Rectal smooth muscle tissue (tissue), 1 donor: ENCODE measurements at regions not wholly inside any gene's neighbourhood (a gene's known extent, or its start where the extent isn't known, plus 50 kb on each side); places are given as distances from the start of the nearest gene placed in this dataset.

ENCODE experiments used
- H3K27ac ChIP-seq: one replicate; pipeline ENCODE4 v1.7.0; 2013; ENCODE audit warnings: low read depth, low read length, inconsistent platforms
- H3K27me3 ChIP-seq: one replicate; pipeline ENCODE4 v1.7.0; 2013; ENCODE audit warnings: low read length; ENCODE audit not compliant: control insufficient read depth, insufficient read depth
- H3K36me3 ChIP-seq: one replicate; pipeline ENCODE4 v1.7.0; 2013; ENCODE audit warnings: low read length; ENCODE audit not compliant: control insufficient read depth, insufficient read depth
- H3K4me1 ChIP-seq: one replicate; pipeline ENCODE4 v1.7.0; 2013; ENCODE audit warnings: low read length; ENCODE audit not compliant: control insufficient read depth, insufficient read depth
- H3K4me3 ChIP-seq: one replicate; pipeline ENCODE4 v1.7.0; 2013; ENCODE audit warnings: low read length
- H3K9ac ChIP-seq: one replicate; pipeline ENCODE4 v1.7.0; 2013; ENCODE audit warnings: low read length

DNA sequence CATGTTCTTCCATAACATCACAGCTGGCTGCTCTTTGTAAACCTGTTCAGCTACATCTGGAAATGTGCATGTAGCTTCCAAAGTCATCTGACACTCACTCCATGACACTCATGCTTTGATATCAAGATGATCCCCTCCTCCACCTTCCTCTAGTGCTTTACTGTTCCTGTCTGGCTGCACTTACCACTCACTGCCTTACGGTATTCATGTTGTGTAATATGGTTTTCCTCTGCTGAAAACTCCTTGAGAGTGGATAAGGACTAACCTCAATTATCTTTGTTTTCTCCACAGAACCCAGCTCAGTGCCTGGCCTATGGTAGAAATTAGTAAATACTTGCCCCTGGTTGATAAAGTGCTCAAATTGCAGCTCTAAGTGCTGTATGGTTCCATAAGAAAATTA lies 483.9 kb downstream of the HTR7 start:
- no peaks in the 10 kb centered on the region for H3K36me3 ChIP-seq
- H3K9ac ChIP-seq, result no peak overlapping the region
- H3K4me1 ChIP-seq, result no peaks in the 10 kb centered on the region
- no peak overlapping the region for H3K27ac ChIP-seq
- no peak overlapping the region for H3K4me3 ChIP-seq
- no peaks in the 10 kb centered on the region for H3K27me3 ChIP-seq

DNA sequence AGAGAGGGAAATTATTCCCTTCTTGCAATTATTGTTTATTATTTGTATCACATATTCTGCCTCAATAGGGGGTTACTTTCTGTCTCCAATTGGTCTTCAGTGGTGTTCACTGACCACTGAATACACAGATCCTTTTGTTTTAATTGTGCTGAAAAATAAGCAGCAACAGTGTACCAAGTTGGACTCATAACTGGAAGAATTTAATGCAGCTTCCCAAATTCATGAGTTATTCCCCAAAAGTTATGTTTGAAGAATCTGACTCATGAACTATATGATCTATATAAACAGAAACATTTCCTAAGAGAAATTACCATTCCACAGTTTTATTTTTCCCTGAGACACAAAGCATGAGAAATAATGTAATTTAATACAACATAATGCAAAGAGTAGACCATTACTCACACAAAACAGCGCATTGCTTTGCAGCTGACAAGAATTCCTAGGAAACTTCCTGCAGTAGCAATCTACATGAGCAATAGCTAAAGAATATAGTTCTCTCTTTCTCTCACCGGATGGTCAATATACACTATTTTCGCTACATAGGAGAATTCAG lies 479.2 kb downstream of the HTR7 start:
- H3K9ac ChIP-seq, result no peak overlapping the region
- no peaks in the 10 kb centered on the region for H3K27me3 ChIP-seq
- H3K36me3 ChIP-seq, result no peaks in the 10 kb centered on the region
- no peak overlapping the region for H3K27ac ChIP-seq
- no peaks in the 10 kb centered on the region for H3K4me1 ChIP-seq
- H3K4me3 ChIP-seq, result no peak overlapping the region

DNA sequence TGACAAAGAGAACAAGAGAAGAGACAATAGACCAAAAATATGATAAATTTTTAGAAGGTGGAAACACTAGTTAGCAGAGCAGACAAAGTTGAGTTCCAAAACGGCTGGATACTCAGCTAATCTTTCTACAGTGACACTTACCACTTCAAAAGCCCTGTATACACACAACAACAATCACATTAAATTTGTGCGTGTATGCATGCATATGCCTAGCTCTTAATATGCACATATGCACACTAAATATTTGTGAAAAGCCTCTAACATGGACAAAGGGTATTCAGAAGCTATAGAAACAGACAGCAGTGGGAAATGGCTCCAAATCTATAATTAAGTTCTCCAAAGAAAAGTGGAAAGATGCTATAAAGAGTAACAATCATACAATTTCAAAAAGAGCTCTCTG lies 476.4 kb downstream of the HTR7 start:
- no peaks in the 10 kb centered on the region for H3K36me3 ChIP-seq
- H3K4me1 ChIP-seq, result no peaks in the 10 kb centered on the region
- no peak overlapping the region for H3K9ac ChIP-seq
- H3K27ac ChIP-seq, result no peak overlapping the region
- H3K27me3 ChIP-seq, result no peaks in the 10 kb centered on the region
- H3K4me3 ChIP-seq, result no peak overlapping the region

DNA sequence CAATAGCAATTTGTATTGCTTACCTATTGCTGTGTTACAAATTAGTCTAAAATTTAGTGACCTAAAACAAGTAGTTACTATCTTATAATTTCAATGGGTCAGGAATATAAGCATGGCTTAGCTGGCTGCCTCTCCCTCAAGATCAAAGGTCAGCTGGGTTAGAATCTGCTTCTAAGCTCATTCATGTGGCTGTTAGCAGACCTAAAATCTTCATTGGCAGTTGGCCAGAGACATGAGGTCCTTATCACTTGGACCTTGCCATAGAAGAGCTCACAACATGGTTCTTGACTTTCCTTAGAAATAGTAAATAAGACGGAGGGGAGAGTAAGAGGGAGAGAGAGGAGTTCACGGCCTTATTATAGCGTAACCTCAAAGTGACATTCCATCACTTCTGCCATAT lies 468.0 kb downstream of the HTR7 start:
- Histone ChIP-seq H3K27me3 (no peaks in the 10 kb centered on the region), H3K9ac (no peak overlapping the region), H3K4me1 (no peaks in the 10 kb centered on the region), H3K27ac (no peak overlapping the region), H3K4me3 (no peak overlapping the region), H3K36me3 (no peaks in the 10 kb centered on the region)

DNA sequence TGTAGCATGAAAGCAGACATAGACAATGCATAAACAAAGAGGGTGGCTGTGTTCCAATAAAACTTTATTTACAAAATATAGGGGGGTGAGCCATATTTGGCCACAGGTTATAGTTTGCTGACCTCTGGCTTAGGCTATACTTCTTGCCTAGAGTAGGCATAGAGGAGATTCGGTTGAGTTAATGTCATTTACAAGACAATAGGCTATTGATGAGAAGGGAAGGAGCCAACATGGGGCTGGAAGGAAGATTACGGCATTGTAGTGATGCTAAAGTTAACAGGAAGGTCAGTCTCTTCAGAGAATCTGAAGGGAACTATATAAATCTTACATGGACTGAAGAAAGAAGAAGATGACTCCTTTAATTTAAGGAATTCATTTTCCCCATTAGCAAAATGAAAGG lies 463.5 kb downstream of the HTR7 start:
- H3K27ac ChIP-seq, result no peak overlapping the region
- H3K27me3 ChIP-seq, result no peaks in the 10 kb centered on the region
- no peak overlapping the region for H3K9ac ChIP-seq
- H3K36me3 ChIP-seq, result no peaks in the 10 kb centered on the region
- H3K4me1 ChIP-seq, result no peaks in the 10 kb centered on the region
- no peak overlapping the region for H3K4me3 ChIP-seq

DNA sequence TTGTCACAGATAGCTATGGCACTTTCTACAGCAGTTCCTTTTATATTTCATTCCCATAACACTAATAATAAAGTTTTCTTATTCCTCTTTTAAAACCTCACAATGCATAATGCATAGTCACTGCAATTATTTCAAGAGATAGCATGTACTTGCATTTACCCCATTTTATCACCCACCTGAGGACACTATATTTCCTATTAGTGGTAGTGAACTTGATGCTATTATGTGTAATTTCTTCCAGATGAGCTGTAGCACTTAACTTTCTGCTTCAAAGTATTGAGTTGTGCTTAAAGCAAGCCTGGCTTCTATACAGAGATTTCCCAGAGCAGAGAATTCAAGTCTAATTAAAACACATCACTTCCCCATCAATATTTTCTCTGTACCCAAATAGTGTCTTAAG lies 461.1 kb downstream of the HTR7 start:
- Histone ChIP-seq H3K9ac (no peak overlapping the region), H3K27ac (no peak overlapping the region), H3K4me3 (no peak overlapping the region), H3K4me1 (no peaks in the 10 kb centered on the region), H3K27me3 (no peaks in the 10 kb centered on the region), H3K36me3 (no peaks in the 10 kb centered on the region)

DNA sequence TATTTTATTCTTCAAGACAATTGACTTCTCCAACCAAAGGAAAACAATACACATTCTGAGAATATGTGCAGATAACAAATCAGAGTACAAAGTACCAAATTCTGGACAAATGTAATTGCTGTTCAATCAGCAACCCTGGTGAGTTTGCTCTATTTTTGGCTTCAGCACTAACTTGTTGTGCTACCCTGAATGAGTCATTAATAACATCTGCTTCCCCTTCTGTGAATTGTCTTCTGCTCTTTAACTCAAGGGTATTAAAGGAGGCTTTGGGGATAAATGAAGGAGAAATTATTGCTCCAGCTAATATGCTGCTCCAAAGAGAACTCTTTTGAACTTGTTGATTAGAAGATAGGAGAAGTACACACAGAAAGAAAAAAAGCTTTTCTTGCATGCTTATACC lies 459.3 kb downstream of the HTR7 start:
- Histone ChIP-seq H3K36me3 (no peaks in the 10 kb centered on the region), H3K9ac (no peak overlapping the region), H3K4me3 (no peak overlapping the region), H3K27ac (no peak overlapping the region), H3K27me3 (no peaks in the 10 kb centered on the region), H3K4me1 (no peaks in the 10 kb centered on the region)

DNA sequence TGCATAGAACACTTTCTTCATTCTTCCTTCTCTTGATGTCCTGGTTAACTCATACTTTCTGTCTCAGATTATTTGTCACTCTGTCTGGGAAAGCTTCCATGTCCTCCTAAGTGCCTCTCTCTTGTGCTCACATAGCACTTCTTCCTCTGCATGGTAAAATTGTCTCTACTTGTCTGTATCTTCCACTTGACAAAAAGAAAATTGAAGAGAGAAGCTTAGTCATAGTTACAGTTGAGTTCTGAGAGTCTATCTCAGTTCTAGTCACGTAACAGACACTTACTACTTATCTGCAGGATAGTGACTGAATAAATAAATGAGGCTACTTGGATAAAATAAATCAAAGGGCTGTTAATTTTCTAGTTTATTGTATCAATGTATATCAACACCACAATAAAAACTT lies 458.1 kb downstream of the HTR7 start:
- Histone ChIP-seq H3K27ac (no peak overlapping the region), H3K36me3 (no peaks in the 10 kb centered on the region), H3K9ac (no peak overlapping the region), H3K4me1 (no peaks in the 10 kb centered on the region), H3K27me3 (no peaks in the 10 kb centered on the region), H3K4me3 (no peak overlapping the region)

DNA sequence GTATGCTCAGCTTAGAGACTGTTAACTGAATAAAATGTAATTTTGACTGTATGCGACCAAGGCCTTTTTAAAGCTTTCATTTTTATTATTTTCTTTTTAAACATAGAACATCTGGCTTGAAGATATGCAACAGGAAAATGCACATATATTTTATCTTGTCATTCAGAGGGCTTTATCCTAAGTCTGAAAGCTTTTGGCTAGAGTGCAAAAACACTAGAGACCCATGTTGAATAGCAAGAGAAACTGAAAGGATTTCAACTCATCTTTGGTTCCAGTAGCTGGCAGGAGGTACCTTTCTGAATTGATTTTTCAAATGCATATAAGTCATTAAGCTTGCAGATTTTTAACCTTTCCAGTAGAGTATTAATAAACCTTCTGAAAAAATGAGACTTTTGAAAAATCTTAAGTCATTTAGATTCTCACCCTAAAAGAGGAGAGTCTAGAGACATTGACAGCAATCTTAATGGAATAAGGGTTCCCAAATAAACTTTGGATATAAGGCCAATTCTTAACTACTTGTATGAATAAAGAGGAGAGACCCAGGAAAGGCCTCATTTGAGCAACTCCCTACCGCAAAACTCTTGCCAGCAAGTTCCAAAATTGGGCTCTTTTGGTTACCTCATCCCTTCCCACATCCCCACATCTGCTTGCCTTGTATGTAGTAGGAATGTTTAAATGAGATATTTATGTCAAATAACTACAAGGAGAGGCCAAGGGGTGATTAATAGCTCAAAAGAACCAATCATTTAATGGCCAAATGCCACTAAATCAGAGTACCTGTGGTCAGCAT lies 454.4 kb downstream of the HTR7 start:
- no peak overlapping the region for H3K4me3 ChIP-seq
- no peaks in the 10 kb centered on the region for H3K4me1 ChIP-seq
- no peaks in the 10 kb centered on the region for H3K36me3 ChIP-seq
- H3K9ac ChIP-seq, result no peak overlapping the region
- no peak overlapping the region for H3K27ac ChIP-seq
- H3K27me3 ChIP-seq, result no peaks in the 10 kb centered on the region

DNA sequence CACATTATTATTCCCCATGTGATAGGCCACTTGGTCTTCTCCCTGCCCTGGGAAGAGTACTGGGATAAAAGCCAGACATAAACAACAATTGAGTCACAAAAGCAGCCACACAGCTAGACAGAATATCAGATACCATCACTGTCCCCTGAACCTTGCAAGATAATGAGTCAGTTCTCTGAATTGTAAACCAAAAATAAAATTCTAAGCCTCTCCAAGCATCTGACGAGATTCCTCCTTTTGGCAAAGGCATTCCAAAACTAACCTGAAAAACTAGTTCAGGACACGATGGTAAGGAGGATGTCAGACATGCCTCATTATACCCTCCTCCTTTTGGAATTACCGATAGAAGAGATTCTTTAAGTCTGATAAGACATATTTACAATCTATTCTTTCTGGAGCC lies 450.7 kb downstream of the HTR7 start:
- Histone ChIP-seq H3K4me1 (no peaks in the 10 kb centered on the region), H3K27me3 (no peaks in the 10 kb centered on the region), H3K9ac (no peak overlapping the region), H3K4me3 (no peak overlapping the region), H3K36me3 (no peaks in the 10 kb centered on the region), H3K27ac (no peak overlapping the region)

DNA sequence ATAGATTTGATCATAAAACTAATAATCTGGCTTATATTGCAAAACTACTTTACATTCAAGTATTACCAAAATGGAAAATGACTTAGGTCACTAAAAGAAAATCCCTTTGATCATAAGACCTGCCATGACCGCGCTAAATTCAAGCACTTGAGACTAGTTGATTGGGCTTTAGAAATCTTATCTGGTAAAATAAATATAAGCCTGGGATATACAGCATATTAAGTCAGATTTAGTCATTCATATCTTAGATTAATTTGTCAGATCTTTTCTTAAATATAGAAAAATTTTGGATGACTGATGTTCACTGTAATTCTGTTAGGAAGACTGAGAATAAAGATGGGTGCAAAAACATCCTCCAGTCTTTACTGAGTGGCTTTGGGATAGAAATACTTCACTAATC lies 450.0 kb downstream of the HTR7 start:
- Histone ChIP-seq H3K9ac (no peak overlapping the region), H3K4me1 (no peaks in the 10 kb centered on the region), H3K27me3 (no peaks in the 10 kb centered on the region), H3K36me3 (no peaks in the 10 kb centered on the region), H3K27ac (no peak overlapping the region), H3K4me3 (no peak overlapping the region)

DNA sequence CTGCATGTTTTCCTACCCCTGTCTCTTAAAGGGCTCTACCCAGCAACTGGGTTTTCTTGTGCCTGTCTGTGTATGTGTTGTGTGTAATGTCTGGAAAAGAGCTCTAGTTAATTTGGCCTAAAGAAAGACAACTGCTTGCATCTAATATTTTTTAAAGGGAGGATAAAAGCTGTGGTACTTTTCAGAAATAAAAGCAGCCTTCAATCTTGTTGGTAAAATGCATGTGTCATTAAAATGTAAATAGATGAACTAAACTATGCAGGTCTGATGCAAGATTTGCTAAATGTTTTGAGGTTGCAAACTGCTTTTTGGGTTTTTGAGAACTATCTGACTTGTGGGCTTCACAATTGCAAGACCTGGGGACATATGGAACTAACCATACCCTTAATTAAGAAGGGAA lies 445.3 kb downstream of the HTR7 start:
- Histone ChIP-seq H3K27ac (no peak overlapping the region), H3K4me1 (no peaks in the 10 kb centered on the region), H3K4me3 (no peak overlapping the region), H3K9ac (no peak overlapping the region), H3K36me3 (no peaks in the 10 kb centered on the region), H3K27me3 (no peaks in the 10 kb centered on the region)

DNA sequence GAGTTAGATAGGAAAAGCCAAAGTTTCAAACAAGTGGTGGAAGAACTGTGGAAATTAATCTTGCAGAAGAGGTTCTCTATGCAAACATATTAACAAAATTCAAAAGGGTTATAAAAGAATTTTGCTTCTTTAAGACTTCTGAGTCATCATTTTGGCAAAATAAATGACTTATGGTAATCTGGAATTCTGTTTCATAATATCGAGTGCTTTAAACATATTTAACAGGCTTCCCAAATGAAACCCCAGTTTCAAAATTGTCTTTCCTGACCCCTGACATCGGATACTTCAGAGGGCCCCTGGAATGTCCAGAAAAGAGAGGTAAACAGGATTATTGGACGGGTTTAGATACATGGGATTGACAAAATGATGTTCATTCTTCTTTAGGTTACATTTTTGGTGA lies 444.6 kb downstream of the HTR7 start:
- H3K36me3 ChIP-seq, result no peaks in the 10 kb centered on the region

More for the DNA sequence above, 444.6 kb downstream of the HTR7 start:
- Histone ChIP-seq H3K27me3 (no peaks in the 10 kb centered on the region), H3K27ac (no peak overlapping the region), H3K4me1 (no peaks in the 10 kb centered on the region), H3K9ac (no peak overlapping the region), H3K4me3 (no peak overlapping the region)
